ENCODE measurements at regions not wholly inside any gene's neighbourhood (a gene's known extent, or its start where the extent isn't known, plus 50 kb on each side); places are given as distances from the start of the nearest gene placed in this dataset.

DNA sequence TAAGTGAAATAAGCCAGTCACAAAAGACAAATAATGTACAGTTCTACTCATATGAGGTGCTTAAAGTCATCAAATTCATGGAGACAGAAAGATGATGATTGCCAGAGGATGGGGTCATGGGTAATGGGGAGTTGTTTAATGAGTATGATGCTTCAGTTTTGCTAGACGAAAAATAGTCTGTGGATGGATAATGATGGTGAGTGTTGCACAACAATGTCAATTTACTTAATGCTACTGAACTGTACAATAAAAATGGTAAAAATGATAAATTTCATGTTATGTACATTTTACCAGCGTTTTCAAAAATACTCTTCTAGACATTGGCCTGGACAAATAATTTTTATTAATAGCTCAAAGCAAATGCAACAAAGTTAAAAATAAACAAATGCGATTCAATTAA is 118.5 kb upstream of the KYNU start:
- Mint-ChIP-seq H3K27ac (no peak overlapping the region), H3K4me3 (peak overlapping the region in 1 of 8 donors; percentile 7), H3K36me3 (no peaks in the 10 kb centered on the region), H3K9me3 (peaks cover 0 to 20% (median 6%) of the 10 kb centered on the region in 8 donors), H3K27me3 (no peaks in the 10 kb centered on the region), H3K4me1 (no peaks in the 10 kb centered on the region)
- Histone ChIP-seq H3K36me3 (ENCODE audit: insufficient read depth, low read length) (no peaks in the 10 kb centered on the region), H3K9me3 (ENCODE audit: control insufficient read depth in 1 of 2, low read length in 2 of 2) (no peaks in the 10 kb centered on the region), H3K27me3 (ENCODE audit: insufficient read depth, low read length) (no peaks in the 10 kb centered on the region), H3K4me3 (ENCODE audit: low read length in 2 of 2) (no peak overlapping the region), H3K27ac (ENCODE audit: low read depth, low read length) (no peak overlapping the region), H3K4me1 (ENCODE audit: insufficient read depth, low read length) (no peaks in the 10 kb centered on the region)
- ChIA-PET CTCF (ENCODE audit: partially characterized antibody) (no interaction called here), POLR2A (ENCODE audit: partially characterized antibody) (no interaction called here)
- intact Hi-C loops (cut with micrococcal nuclease), result no loop called here
- DNase-seq, result no peak

DNA sequence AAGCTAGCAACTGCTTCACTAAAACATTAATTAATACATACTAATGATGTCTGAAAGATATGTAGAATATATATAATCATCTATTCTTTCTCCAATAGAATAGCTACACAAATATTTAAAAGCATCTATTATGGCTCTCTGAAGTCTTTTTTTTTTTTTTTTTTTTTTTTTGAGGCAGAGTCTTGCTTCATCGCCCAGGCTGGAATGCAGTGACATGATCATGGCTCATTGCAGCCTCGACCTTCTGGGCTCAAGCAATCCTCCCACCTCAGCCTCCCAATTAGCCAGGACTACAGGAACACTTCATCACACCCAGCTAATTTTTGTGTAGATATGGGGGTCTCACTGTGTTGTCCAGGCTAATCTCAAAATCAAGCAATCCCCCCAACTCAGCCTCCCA is 120.4 kb upstream of the KYNU start:
- POLR2A ChIA-PET (ENCODE audit: partially characterized antibody), result no interaction called here
- no peaks in the 10 kb centered on the region for H3K9me3 ChIP-seq (ENCODE audit: control insufficient read depth in 1 of 2, low read length in 2 of 2)
- no peaks in the 10 kb centered on the region for H3K36me3 ChIP-seq (ENCODE audit: insufficient read depth, low read length)
- intact Hi-C loops (cut with micrococcal nuclease), result no loop called here
- H3K4me1 ChIP-seq (ENCODE audit: insufficient read depth, low read length), result no peaks in the 10 kb centered on the region
- Mint-ChIP-seq H3K27me3 (no peaks in the 10 kb centered on the region), H3K9me3 (peaks cover 0 to 9% (median 5%) of the 10 kb centered on the region in 8 donors), H3K4me1 (no peaks in the 10 kb centered on the region), H3K36me3 (no peaks in the 10 kb centered on the region), H3K4me3 (no peak overlapping the region), H3K27ac (no peak overlapping the region)
- DNase-seq, result no peak
- no peak overlapping the region for H3K4me3 ChIP-seq (ENCODE audit: low read length in 2 of 2)
- H3K27me3 ChIP-seq (ENCODE audit: insufficient read depth, low read length), result no peaks in the 10 kb centered on the region
- H3K27ac ChIP-seq (ENCODE audit: low read depth, low read length), result no peak overlapping the region
- CTCF ChIA-PET (ENCODE audit: partially characterized antibody), result no interaction called here

DNA sequence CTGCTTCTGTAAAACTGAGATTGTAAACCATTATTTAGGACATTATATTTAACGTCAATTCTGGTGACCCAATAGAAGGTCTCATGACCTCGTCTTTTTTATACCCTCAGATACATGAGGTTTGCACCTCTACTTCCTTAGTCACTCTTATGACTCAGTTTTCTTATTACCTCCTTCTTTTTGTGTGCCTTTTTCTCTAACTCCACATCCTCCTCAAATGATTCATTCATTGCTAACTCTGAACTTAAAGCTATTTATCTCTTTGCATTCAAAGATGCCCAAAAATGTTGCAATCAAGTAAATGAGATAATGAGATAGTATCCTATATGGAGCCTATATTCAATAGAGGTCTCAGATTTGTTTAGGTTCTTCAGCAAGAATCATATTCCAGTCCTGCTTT is 121.0 kb upstream of the KYNU start:
- intact Hi-C loops (cut with micrococcal nuclease), result no loop called here
- H3K9me3 ChIP-seq (ENCODE audit: control insufficient read depth in 1 of 2, low read length in 2 of 2), result no peaks in the 10 kb centered on the region
- H3K4me3 ChIP-seq (ENCODE audit: low read length in 2 of 2), result no peak overlapping the region
- H3K27me3 ChIP-seq (ENCODE audit: insufficient read depth, low read length), result no peaks in the 10 kb centered on the region
- H3K27ac Mint-ChIP-seq, result no peak overlapping the region
- H3K27me3 Mint-ChIP-seq, result no peaks in the 10 kb centered on the region
- no peak overlapping the region for H3K27ac ChIP-seq (ENCODE audit: low read depth, low read length)
- peaks cover 0 to 9% (median 2%) of the 10 kb centered on the region in 8 donors for H3K9me3 Mint-ChIP-seq
- DNase-seq, result no peak
- no peaks in the 10 kb centered on the region for H3K4me1 Mint-ChIP-seq
- H3K4me3 Mint-ChIP-seq, result no peak overlapping the region
- no peaks in the 10 kb centered on the region for H3K36me3 ChIP-seq (ENCODE audit: insufficient read depth, low read length)
- POLR2A ChIA-PET (ENCODE audit: partially characterized antibody), result no interaction called here
- no peaks in the 10 kb centered on the region for H3K4me1 ChIP-seq (ENCODE audit: insufficient read depth, low read length)
- CTCF ChIA-PET (ENCODE audit: partially characterized antibody), result no interaction called here
- H3K36me3 Mint-ChIP-seq, result no peaks in the 10 kb centered on the region

DNA sequence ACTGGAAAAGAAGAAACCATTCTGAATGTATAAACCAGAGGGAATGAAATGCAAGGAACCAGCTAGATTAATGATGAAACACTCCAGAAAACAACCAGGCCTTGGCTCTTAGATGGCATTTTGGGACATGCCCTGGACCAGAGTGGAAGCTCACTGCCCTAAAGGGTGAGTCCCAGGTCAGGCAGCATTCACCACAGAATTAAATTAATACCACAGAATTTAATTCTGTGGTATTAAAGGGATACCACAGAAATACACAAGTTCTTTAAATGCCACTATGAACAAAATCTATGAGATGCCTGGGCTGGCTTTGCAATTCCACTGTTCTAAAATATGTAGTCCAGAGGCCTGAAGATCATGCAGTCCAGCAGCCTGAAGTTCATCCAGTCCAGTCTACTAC is 122.3 kb upstream of the KYNU start:
- Mint-ChIP-seq H3K36me3 (no peaks in the 10 kb centered on the region), H3K27me3 (no peaks in the 10 kb centered on the region), H3K4me3 (no peak overlapping the region), H3K9me3 (peaks cover 0 to 9% (median 2%) of the 10 kb centered on the region in 8 donors), H3K27ac (no peak overlapping the region), H3K4me1 (no peaks in the 10 kb centered on the region)
- Histone ChIP-seq H3K27ac (ENCODE audit: low read depth, low read length) (no peak overlapping the region), H3K36me3 (ENCODE audit: insufficient read depth, low read length) (no peaks in the 10 kb centered on the region), H3K27me3 (ENCODE audit: insufficient read depth, low read length) (no peaks in the 10 kb centered on the region), H3K4me1 (ENCODE audit: insufficient read depth, low read length) (no peaks in the 10 kb centered on the region), H3K9me3 (ENCODE audit: control insufficient read depth in 1 of 2, low read length in 2 of 2) (no peaks in the 10 kb centered on the region), H3K4me3 (ENCODE audit: low read length in 2 of 2) (no peak overlapping the region)
- CTCF ChIA-PET (ENCODE audit: partially characterized antibody), result no interaction called here
- POLR2A ChIA-PET (ENCODE audit: partially characterized antibody), result no interaction called here
- DNase-seq, result no peak
- intact Hi-C loops (cut with micrococcal nuclease), result no loop called here

DNA sequence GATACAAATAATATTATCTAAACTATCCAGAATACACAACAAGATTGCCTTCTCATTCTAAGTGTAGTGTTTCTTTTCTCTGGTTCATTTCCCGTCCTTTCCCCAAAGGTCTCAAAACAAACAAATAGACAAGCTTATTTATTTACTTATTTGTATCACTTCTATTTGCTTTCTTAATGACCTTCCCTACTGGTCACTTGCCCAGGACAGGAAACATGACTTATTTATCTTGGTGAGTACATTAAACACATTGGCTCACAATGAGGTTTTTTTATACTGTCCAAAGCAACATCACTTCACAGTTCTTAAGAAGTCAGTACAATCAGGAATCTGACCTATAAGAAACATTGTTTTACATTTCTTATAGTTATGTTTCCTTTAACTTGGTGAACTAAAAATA is 123.3 kb upstream of the KYNU start:
- Histone ChIP-seq H3K27me3 (ENCODE audit: insufficient read depth, low read length) (no peaks in the 10 kb centered on the region), H3K4me1 (ENCODE audit: insufficient read depth, low read length) (no peaks in the 10 kb centered on the region), H3K36me3 (ENCODE audit: insufficient read depth, low read length) (no peaks in the 10 kb centered on the region), H3K9me3 (ENCODE audit: control insufficient read depth in 1 of 2, low read length in 2 of 2) (no peaks in the 10 kb centered on the region), H3K27ac (ENCODE audit: low read depth, low read length) (no peak overlapping the region), H3K4me3 (ENCODE audit: low read length in 2 of 2) (no peak overlapping the region)
- no peaks in the 10 kb centered on the region for H3K36me3 Mint-ChIP-seq
- DNase-seq, result no peak
- ChIA-PET POLR2A (ENCODE audit: partially characterized antibody) (no interaction called here), CTCF (ENCODE audit: partially characterized antibody) (no interaction called here)
- no peak overlapping the region for H3K4me3 Mint-ChIP-seq
- H3K27me3 Mint-ChIP-seq, result no peaks in the 10 kb centered on the region
- intact Hi-C loops (cut with micrococcal nuclease), result no loop called here
- no peaks in the 10 kb centered on the region for H3K4me1 Mint-ChIP-seq
- no peak overlapping the region for H3K27ac Mint-ChIP-seq
- H3K9me3 Mint-ChIP-seq, result peaks cover 0 to 9% (median 3%) of the 10 kb centered on the region in 8 donors

DNA sequence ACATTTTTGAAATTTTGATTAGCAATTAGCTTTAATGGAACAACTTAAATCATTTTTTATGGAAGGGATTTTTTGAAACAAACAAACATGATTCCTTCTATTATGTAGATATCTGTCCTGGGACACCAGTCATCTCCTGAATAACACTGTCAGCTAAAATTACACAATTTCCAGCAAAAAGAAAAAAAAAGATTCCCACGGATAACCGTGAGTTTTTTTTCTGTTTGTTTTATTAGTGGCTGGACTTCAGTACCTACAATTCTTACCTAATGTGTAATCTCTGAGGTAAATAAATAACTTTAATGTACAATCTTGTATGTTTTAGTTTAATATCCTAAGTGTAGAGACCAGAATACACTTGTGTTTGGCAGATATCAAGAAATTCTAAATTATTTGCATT is 126.6 kb upstream of the KYNU start:
- Histone ChIP-seq H3K27me3 (ENCODE audit: insufficient read depth, low read length) (no peaks in the 10 kb centered on the region), H3K36me3 (ENCODE audit: insufficient read depth, low read length) (no peaks in the 10 kb centered on the region), H3K4me1 (ENCODE audit: insufficient read depth, low read length) (no peaks in the 10 kb centered on the region), H3K4me3 (ENCODE audit: low read length in 2 of 2) (no peak overlapping the region), H3K27ac (ENCODE audit: low read depth, low read length) (no peak overlapping the region), H3K9me3 (ENCODE audit: control insufficient read depth in 1 of 2, low read length in 2 of 2) (no peaks in the 10 kb centered on the region)
- H3K4me1 Mint-ChIP-seq, result no peaks in the 10 kb centered on the region
- H3K27me3 Mint-ChIP-seq, result no peaks in the 10 kb centered on the region
- intact Hi-C loops (cut with micrococcal nuclease), result no loop called here
- H3K9me3 Mint-ChIP-seq, result peaks cover 0 to 6% (median 2%) of the 10 kb centered on the region in 8 donors
- ChIA-PET POLR2A (ENCODE audit: partially characterized antibody) (no interaction called here), CTCF (ENCODE audit: partially characterized antibody) (no interaction called here)
- no peak overlapping the region for H3K27ac Mint-ChIP-seq
- no peak overlapping the region for H3K4me3 Mint-ChIP-seq
- no peaks in the 10 kb centered on the region for H3K36me3 Mint-ChIP-seq
- no peak for DNase-seq

DNA sequence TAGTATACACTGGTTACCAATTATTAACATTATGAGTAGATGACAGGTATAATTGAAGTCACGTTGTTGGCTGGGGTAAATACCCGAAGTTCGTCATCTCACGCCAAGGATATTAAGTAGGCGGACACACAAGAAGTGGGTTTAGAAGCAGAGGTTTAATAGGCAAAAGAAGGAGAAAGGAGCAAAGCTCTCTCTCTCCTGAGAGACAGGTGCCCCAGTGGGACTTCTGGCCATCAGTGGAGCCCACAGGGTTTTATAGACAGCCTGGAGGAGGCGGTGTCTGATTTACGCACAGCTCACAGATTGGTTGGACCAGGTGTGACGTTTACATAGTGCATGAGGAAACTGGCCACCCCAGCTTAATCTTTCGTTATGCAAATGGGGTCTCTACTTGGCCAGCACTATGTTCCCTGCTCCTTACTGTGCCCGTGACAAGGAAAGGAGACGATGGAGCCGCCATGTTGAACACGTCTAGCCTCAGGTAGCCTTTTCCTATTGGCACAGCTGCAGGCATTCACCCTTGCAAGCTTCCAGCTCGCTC is 128.8 kb upstream of the KYNU start:
- H3K27me3 Mint-ChIP-seq, result no peaks in the 10 kb centered on the region
- intact Hi-C loops (cut with micrococcal nuclease), result no loop called here
- no peaks in the 10 kb centered on the region for H3K36me3 ChIP-seq (ENCODE audit: insufficient read depth, low read length)
- no peaks in the 10 kb centered on the region for H3K27me3 ChIP-seq (ENCODE audit: insufficient read depth, low read length)
- no peak overlapping the region for H3K27ac ChIP-seq (ENCODE audit: low read depth, low read length)
- DNase-seq, result no peak
- ChIA-PET POLR2A (ENCODE audit: partially characterized antibody) (no interaction called here), CTCF (ENCODE audit: partially characterized antibody) (no interaction called here)
- H3K4me1 Mint-ChIP-seq, result no peaks in the 10 kb centered on the region
- H3K4me3 Mint-ChIP-seq, result no peak overlapping the region
- H3K4me3 ChIP-seq (ENCODE audit: low read length in 2 of 2), result no peak overlapping the region
- no peaks in the 10 kb centered on the region for H3K36me3 Mint-ChIP-seq
- no peaks in the 10 kb centered on the region for H3K4me1 ChIP-seq (ENCODE audit: insufficient read depth, low read length)
- peaks cover 0 to 8% (median 3%) of the 10 kb centered on the region in 8 donors for H3K9me3 Mint-ChIP-seq
- no peaks in the 10 kb centered on the region for H3K9me3 ChIP-seq (ENCODE audit: control insufficient read depth in 1 of 2, low read length in 2 of 2)
- H3K27ac Mint-ChIP-seq, result no peak overlapping the region

DNA sequence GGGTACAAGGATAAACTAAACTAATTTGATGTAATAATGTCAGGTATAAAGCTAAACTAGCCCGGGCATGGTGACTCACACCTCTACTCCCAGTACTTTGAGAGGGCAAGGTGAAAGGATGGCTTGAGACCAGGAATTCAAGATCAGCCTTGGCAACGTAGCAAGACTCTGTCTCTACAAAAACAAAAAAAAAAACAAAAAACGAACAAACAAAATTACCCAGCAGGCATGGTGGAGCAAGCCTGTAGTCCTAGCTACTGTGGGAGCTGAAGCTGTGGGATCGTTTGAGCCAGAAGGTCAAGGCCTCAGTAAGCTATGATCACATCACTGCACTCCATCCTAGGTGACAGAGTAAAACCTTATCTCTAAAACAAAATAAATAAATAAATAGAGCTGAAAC is 131.8 kb upstream of the KYNU start:
- H3K9me3 ChIP-seq (ENCODE audit: control insufficient read depth in 1 of 2, low read length in 2 of 2), result no peaks in the 10 kb centered on the region
- Mint-ChIP-seq H3K36me3 (no peaks in the 10 kb centered on the region), H3K4me3 (no peak overlapping the region), H3K9me3 (peaks cover 0 to 10% (median 3%) of the 10 kb centered on the region in 8 donors), H3K27ac (no peak overlapping the region), H3K4me1 (no peaks in the 10 kb centered on the region), H3K27me3 (no peaks in the 10 kb centered on the region)
- no peaks in the 10 kb centered on the region for H3K36me3 ChIP-seq (ENCODE audit: insufficient read depth, low read length)
- H3K27ac ChIP-seq (ENCODE audit: low read depth, low read length), result no peak overlapping the region
- H3K27me3 ChIP-seq (ENCODE audit: insufficient read depth, low read length), result no peaks in the 10 kb centered on the region
- intact Hi-C loops (cut with micrococcal nuclease), result no loop called here
- DNase-seq, result no peak
- POLR2A ChIA-PET (ENCODE audit: partially characterized antibody), result no interaction called here
- CTCF ChIA-PET (ENCODE audit: partially characterized antibody), result no interaction called here
- H3K4me3 ChIP-seq (ENCODE audit: low read length in 2 of 2), result no peak overlapping the region
- no peaks in the 10 kb centered on the region for H3K4me1 ChIP-seq (ENCODE audit: insufficient read depth, low read length)

Measured in CD4-positive, alpha-beta memory T cell (primary cell).